ENCODE measurements at regions not wholly inside any gene's neighbourhood (a gene's known extent, or its start where the extent isn't known, plus 50 kb on each side); places are given as distances from the start of the nearest gene placed in this dataset.

GRCh38 chr6:95802978-95803377 lies 212.8 kb upstream of the FUT9 start:
- no peak overlapping the region for H3K4me3 ChIP-seq (ENCODE audit: low read length)
- H2AFZ ChIP-seq (ENCODE audit: low read depth, low read length) = no peak overlapping the region
- H3K79me2 ChIP-seq (replicated peaks; ENCODE audit: insufficient read depth, low read length) = no peaks in the 10 kb centered on the region
- H3K9me2 ChIP-seq (ENCODE audit: insufficient read depth, low read length) = no peaks in the 10 kb centered on the region
- H3K27ac ChIP-seq (ENCODE audit: low read length) = no peak overlapping the region
- H3F3A ChIP-seq (ENCODE audit: insufficient read depth, low read length, poor library complexity, severe bottlenecking) = no peaks in the 10 kb centered on the region
- no peak overlapping the region for H3K9ac ChIP-seq (ENCODE audit: low read length)
- H3K27me3 ChIP-seq (ENCODE audit: insufficient read depth, low read depth, low read length) = no peaks in the 10 kb centered on the region
- H3K36me3 ChIP-seq (ENCODE audit: insufficient read depth, low read length) = no peaks in the 10 kb centered on the region
- no peaks in the 10 kb centered on the region for H3K9me3 ChIP-seq (ENCODE audit: low read length)
- TF ChIP-seq POLR2AphosphoS5 (IDR thresholded peaks at IDR 0.05) = no peak
- TF ChIP-seq EP300 (conservative IDR thresholded peaks at IDR 0.05; ENCODE audit: poor library complexity, severe bottlenecking) = no peak
- TF ChIP-seq RAD21 (conservative IDR thresholded peaks at IDR 0.05) = no peak
- H3K4me2 ChIP-seq (ENCODE audit: low read length) = no peak overlapping the region
- no peaks in the 10 kb centered on the region for H4K20me1 ChIP-seq (ENCODE audit: insufficient read depth)

- no peaks in the 10 kb centered on the region for H4K20me1 ChIP-seq (ENCODE audit: insufficient read depth)
- H3K9me3 ChIP-seq (ENCODE audit: low read length) = no peaks in the 10 kb centered on the region
- no peak overlapping the region for H3K4me2 ChIP-seq (ENCODE audit: low read length)
- no peak overlapping the region for H2AFZ ChIP-seq (ENCODE audit: low read depth, low read length)
- no peaks in the 10 kb centered on the region for H3K36me3 ChIP-seq (ENCODE audit: insufficient read depth, low read length)
- no peaks in the 10 kb centered on the region for H3F3A ChIP-seq (ENCODE audit: insufficient read depth, low read length, poor library complexity, severe bottlenecking)
- no peak overlapping the region for H3K9ac ChIP-seq (ENCODE audit: low read length)
- no peaks in the 10 kb centered on the region for H3K27me3 ChIP-seq (ENCODE audit: insufficient read depth, low read depth, low read length)
- H3K4me3 ChIP-seq (ENCODE audit: low read length) = no peak overlapping the region
- TF ChIP-seq REST (IDR thresholded peaks at IDR 0.05; ENCODE audit: borderline replicate concordance) = no peak
- TF ChIP-seq POLR2AphosphoS5 (IDR thresholded peaks at IDR 0.05) = no peak
- no peak for TF ChIP-seq SMC3 (conservative IDR thresholded peaks at IDR 0.05; ENCODE audit: poor library complexity)
- TF ChIP-seq EP300 (conservative IDR thresholded peaks at IDR 0.05; ENCODE audit: poor library complexity, severe bottlenecking) = no peak
- TF ChIP-seq RAD21 (conservative IDR thresholded peaks at IDR 0.05) = no peak
- TF ChIP-seq CTCF (IDR thresholded peaks at IDR 0.05; ENCODE audit: poor library complexity, severe bottlenecking) = no peak
- TF ChIP-seq EZH2 (IDR thresholded peaks at IDR 0.05; ENCODE audit: borderline replicate concordance, insufficient read depth, low read length, poor library complexity, severe bottlenecking) = no peak
- no peak for TF ChIP-seq TAF1 (IDR thresholded peaks at IDR 0.05; ENCODE audit: low read depth)
- no peak for TF ChIP-seq MXI1 (conservative IDR thresholded peaks at IDR 0.05; ENCODE audit: poor library complexity, severe bottlenecking)
- H3K79me2 ChIP-seq (replicated peaks; ENCODE audit: insufficient read depth, low read length) = no peaks in the 10 kb centered on the region
- no peak overlapping the region for H3K27ac ChIP-seq (ENCODE audit: low read length)
- H3K9me2 ChIP-seq (ENCODE audit: insufficient read depth, low read length) = no peaks in the 10 kb centered on the region
Observed at GRCh38 chr6:95803889-95804288, 211.9 kb upstream of the FUT9 start.
